ENCODE measurements at regions not wholly inside any gene's neighbourhood (a gene's known extent, or its start where the extent isn't known, plus 50 kb on each side); places are given as distances from the start of the nearest gene placed in this dataset.

DNA sequence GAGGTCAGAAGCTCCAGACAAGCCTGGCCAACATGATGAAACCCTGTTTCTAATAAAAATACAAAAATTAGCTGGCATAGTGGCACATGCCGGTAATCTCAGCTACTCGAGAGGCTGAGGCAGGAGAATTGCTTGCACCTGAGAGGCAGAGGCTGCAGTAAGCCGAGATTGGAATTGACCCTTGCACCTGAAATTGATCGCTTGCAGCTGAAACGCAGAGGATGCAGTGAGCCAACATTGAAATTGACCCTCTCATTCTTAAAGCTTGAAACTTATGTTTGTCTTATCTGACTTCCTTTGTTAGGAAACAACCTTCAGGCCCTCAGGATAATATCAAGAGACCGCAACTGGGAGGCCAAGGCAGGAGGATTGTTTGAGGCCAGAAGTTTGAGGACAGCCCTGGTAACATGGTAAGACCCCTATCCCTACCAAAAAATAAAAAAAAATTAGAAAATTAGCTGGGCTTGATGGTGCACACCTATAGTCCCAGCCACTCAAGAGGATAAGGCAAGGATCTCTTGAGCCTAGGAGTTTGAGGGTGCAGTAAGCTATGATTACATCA, 376.6 kb upstream of the XYLT1 start:
- TF ChIP-seq CTCF (IDR thresholded peaks at IDR 0.05; ENCODE audit: low read depth, low read length, poor library complexity, severe bottlenecking) (no peak), EZH2phosphoT487 (IDR thresholded peaks at IDR 0.05; ENCODE audit: borderline replicate concordance, low read length) (no peak)
